Epidermal melanocyte (primary cell): ENCODE measurements at regions not wholly inside any gene's neighbourhood (a gene's known extent, or its start where the extent isn't known, plus 50 kb on each side); places are given as distances from the start of the nearest gene placed in this dataset.
"Not testable (repeated sequence)": the region's sequence is repeated elsewhere in the genome, so short reads cannot be mapped to it uniquely, and the experiment has no call there.

Source experiments
- DNase-seq: peaks from one replicate; pipeline ENCODE4 v3.0.0; 2011; ENCODE audit warnings: low spot score; ENCODE audit not compliant: insufficient read length

DNA sequence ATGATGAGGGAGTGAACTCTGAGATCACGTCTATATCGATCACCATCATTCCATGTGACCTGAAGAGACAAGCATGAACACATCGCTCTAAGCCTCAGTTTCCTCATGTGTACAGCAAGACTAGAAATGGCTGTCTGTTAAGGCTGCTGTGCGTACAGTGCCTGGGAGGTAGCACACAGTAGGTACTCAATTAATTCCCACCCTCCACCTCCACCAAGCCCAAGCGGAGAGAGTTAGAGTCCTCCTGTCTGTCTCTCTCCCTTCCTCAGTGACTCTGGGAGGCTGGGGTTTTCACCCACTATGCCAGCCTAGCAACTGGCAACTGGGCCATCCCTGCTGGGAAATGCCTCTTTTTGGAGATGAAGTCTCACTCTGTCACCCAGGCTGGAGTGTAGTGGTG is 318.3 kb upstream of the CCL2 start:
- no peak for DNase-seq

DNA sequence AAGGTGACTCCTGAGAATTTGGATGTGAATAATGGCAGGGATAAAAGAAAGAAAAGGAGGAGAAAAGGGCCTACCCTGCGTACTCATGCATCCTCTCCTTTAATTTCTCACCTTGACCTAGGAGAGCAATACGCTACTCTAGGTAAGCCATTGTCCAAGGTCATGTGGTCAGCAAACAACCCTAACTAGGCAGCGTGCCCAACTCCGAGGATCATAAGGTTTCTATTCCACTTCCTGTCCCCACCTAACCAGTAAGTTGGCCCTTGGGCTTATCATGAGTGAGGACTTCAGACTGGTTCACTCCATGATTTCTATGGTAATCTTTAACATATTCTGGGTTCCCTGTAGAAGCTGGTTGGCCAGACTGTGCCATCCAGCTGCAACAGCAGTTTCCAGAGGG is 315.1 kb upstream of the CCL2 start:
- no peak for DNase-seq

DNA sequence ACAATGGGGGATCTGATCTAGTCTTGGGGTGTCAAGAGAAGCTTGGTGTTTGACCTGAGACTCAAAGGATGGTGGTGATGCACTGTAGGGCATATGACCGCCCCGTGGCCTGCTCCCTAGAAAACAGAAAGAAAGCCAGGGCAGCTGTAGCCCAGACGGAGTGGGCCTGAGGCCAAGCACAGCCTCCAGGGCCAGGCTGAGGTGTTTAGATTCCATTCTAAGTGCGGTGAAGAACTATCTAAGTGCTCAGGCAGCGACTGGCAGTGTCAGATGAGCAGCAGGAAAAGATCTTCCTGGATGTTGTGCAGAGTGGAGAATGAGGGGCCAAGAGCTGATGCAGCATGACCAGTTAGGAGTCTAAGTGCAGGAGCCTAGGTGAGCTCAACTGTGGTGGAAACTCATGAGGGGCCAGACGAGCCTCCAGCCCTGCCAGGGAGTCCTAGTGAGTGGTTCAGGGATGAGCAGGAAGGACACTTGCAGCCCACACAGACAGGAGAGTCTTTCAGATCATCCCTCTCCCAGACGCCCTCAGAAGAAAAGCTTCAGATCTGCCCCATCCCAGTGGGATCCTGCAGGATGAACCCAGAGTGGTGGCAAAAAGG is 314.2 kb upstream of the CCL2 start:
- no peak for DNase-seq

DNA sequence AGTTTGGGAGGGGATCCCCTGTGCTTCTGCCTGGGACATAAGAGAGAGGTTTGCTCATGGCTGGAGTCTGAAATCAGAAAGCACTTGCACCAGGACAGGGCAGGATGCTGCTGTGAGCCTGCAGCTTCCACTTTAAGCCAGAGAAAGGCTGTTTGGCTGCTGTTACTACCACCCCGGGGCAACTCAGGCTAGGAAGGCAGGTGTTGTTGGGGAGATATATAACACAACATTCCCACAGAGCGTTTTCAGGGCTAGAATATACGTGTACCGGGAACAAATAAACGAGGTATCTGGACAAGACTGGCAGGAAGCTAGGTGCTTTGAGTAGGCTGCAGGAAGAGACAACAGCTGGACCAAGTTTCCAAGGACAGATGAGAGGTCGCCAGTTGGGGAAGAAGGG is 313.3 kb upstream of the CCL2 start:
- no peak for DNase-seq

GRCh38 chr17:33942414-33942813 is 312.7 kb upstream of the CCL2 start:
- no peak for DNase-seq

- no peak for DNase-seq
Observed at GRCh38 chr17:33944412-33944811, 310.7 kb upstream of the CCL2 start.

- DNase-seq, result no peak
Observed at GRCh38 chr17:33944826-33945225, 310.3 kb upstream of the CCL2 start.

GRCh38 chr17:33945646-33946546 is 309.2 kb upstream of the CCL2 start:
- DNase-seq, result no peak

GRCh38 chr17:33947762-33948161 is 307.3 kb upstream of the CCL2 start:
- no peak for DNase-seq

DNA sequence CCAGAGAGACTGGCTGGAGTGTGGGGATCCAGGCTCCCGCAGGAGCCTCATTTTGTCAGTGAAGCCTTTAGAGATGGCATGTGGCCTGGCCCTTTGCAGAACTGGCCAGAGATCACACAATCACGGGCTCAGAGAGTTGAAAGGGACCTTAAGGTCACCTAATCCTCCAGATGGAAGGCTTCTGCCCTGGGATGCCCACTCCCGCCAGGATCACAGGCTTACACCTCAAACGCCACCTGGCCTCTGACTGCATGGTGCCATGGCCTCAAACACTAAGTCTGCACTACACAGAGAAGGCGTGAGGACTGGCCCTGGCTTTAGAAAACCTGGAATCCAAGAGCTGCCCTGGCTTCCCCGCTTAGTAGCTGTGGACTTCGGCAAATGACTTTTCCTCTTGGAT is 306.8 kb upstream of the CCL2 start:
- no peak for DNase-seq

GRCh38 chr17:33949100-33949499 is 306.0 kb upstream of the CCL2 start:
- no peak for DNase-seq

- DNase-seq, result no peak
Observed at GRCh38 chr17:33950061-33950460, 305.0 kb upstream of the CCL2 start.

DNA sequence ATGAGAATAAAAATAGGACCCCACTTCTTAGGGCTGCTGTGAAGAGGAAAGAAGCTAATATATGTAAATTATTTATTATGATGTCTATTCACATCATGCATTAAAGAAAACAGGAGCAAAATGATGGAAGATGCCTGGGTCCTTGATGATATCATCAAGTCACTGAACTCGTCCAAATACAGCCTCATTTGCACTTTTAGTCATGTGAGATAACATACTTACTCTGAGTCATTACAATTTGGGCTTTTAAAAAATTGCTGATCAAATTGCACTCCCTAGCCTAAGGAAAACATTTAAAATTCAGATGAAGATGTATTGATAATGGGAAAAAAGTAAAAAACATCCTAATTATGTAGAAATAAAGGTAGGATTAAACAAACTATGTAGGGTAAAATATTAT is 302.7 kb upstream of the CCL2 start:
- DNase-seq, result no peak

- DNase-seq, result no peak
Observed at GRCh38 chr17:33954597-33954996, 300.5 kb upstream of the CCL2 start.

- no peak for DNase-seq
Observed at GRCh38 chr17:33955461-33955860, 299.6 kb upstream of the CCL2 start.

GRCh38 chr17:33959098-33959497 is 296.0 kb upstream of the CCL2 start:
- not testable (repeated sequence) for DNase-seq

GRCh38 chr17:33962857-33963655 is 292.0 kb upstream of the CCL2 start:
- DNase-seq, result no peak

DNA sequence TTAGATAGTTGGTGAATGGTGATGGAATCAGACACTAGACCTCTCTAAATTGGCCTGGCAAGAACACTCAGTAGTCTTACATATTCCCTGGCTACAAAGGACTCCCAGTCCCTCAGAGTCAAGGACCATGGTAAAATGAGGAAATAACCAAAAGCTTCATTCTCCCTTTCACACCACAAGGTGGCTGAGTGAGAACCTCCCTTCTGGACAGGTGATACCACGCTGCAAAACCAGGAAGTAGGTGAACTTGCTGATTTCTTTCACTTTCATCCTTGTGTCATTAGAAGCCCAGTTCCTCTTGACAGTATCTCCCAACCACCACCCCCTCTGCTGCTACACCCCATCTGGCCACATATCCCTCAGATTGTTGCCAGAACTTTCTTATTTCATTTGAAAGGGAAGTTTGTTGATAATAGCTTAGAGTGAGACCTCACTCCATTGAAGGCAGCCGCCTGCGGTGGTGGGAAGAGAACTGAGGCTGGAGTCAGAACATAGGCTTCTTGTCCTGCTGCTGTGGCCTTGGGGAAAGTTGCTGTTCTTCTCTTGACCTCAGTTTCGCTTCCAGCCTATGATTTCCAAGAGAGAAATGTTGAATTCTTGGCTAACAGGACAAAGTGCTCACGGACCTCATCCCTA is 290.6 kb upstream of the CCL2 start:
- no peak for DNase-seq

GRCh38 chr17:33966410-33967059 is 288.6 kb upstream of the CCL2 start:
- no peak for DNase-seq

GRCh38 chr17:33967608-33968349 is 287.3 kb upstream of the CCL2 start:
- no peak for DNase-seq
